Right atrium auricular region (tissue), 2 donors: ENCODE measurements at regions not wholly inside any gene's neighbourhood (a gene's known extent, or its start where the extent isn't known, plus 50 kb on each side); places are given as distances from the start of the nearest gene placed in this dataset.

Source experiments
- DNase-seq: peaks from one replicate; pipeline ENCODE4 v3.0.0-alpha.2; 2019; ENCODE audit warnings: low spot score
- H3K27ac ChIP-seq, 2 donors: fragments of 200-600 bp; sonication (generic); 1 replicate in 1 of 2; 2 replicates in 1 of 2; pipeline ENCODE4 v1.5.1; 2016 to 2019
- H3K27me3 ChIP-seq, 2 donors: fragments of 200-600 bp; sonication (generic); one replicate each; pipeline versions ENCODE4 v1.5.1 to v1.6.0; 2017 to 2019
- H3K36me3 ChIP-seq: fragments of 200-600 bp; sonication (generic); one replicate; pipeline ENCODE4 v1.5.1; 2016
- H3K4me1 ChIP-seq, 2 donors: fragments of 200-600 bp; sonication (generic); one replicate each; pipeline versions ENCODE4 v1.5.1 to v1.6.0; 2017 to 2019
- H3K4me3 ChIP-seq, 2 donors: fragments of 200-600 bp; sonication (generic); 1 replicate in 1 of 2; 2 replicates in 1 of 2; pipeline ENCODE4 v1.5.1; 2017 to 2019; ENCODE audit warnings: mild to moderate bottlenecking in 1 of 2, moderate library complexity in 1 of 2
- H3K9me3 ChIP-seq, 2 donors: fragments of 200-600 bp; sonication (generic); one replicate each; pipeline ENCODE4 v1.5.1; 2019
- CTCF ChIP-seq, 2 donors: fragments of 200-600 bp; sonication (generic); IDR thresholded peaks; one replicate each; pipeline ENCODE4 v1.5.1; 2019; ENCODE audit warnings: antibody characterized with exemption in 2 of 2

DNA sequence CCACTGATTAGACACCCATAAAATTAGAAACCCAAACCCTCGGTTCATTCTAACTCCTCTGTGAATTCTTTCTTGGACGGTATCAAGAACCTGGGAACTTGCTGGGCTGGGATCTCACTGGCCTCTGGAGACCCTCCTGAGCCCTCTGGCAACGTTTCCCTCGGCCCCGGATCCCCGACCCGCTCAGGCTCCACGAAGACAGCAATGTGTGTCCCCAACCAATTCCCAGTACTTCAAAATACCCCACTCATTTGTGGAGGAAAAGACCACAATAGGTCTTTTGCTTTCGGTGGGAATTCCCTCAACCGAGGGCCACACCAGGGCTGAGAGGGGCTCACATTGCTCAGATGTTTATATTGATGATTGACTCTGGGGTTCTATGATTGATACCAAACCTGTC, 117.9 kb upstream of the PRR20G start:
- H3K4me3 ChIP-seq: no peak overlapping the region

GRCh38 chr3:127405010-127405598, 117.3 kb upstream of the PRR20G start:
- TF ChIP-seq CTCF (IDR thresholded peaks at IDR 0.05): no peak
- no peak overlapping the region for H3K4me3 ChIP-seq
- DNase-seq: no peak
- no peaks in the 10 kb centered on the region for H3K36me3 ChIP-seq
- no peaks in the 10 kb centered on the region for H3K4me1 ChIP-seq
- H3K9me3 ChIP-seq: no peaks in the 10 kb centered on the region
- H3K27ac ChIP-seq: no peak overlapping the region
- no peaks in the 10 kb centered on the region for H3K27me3 ChIP-seq

More for the DNA sequence above, 117.9 kb upstream of the PRR20G start:
- Histone ChIP-seq H3K27ac (no peak overlapping the region), H3K36me3 (no peaks in the 10 kb centered on the region), H3K9me3 (no peaks in the 10 kb centered on the region), H3K4me1 (no peaks in the 10 kb centered on the region), H3K27me3 (no peaks in the 10 kb centered on the region)
- no peak for TF ChIP-seq CTCF (IDR thresholded peaks at IDR 0.05)
- no peak for DNase-seq

DNA sequence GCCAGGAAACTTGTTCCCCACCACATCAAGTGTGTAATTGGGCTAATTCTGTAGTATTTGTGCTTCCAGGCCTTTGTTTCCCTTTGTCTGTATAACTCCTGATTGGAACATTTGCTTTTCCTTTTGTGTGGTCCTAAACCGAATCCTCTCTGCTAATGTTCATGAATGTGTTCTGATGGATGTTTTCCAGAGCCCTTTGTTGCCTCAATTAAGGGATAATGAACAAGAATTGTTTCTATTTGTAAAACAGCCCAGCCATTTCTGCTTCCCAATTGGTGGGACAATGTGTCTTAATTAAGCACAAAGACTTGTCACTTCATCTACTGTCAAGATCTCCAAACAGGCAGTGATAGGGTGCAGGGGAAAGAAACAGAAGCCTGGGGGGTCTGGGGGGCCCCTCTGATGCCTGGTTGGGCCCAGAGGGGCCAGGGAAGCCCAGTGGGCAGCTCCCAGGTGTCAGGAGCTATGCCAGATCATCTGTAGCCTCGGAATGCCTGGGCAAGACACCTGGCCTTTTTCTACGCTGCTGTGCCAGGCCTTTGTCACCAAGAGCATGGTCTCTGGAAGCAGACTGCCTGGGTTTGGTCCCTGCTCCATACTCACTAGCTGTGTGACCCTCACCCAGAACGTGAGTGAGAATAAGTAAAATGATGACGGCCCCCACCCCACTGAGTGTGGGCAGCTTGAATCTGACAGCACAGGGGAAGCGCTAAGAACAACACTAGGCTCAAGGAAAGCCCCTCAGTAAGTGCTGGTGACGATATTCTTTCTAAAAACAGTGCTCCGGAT, 116.6 kb upstream of the PRR20G start:
- Histone ChIP-seq H3K36me3 (no peaks in the 10 kb centered on the region), H3K27me3 (no peaks in the 10 kb centered on the region), H3K4me1 (no peaks in the 10 kb centered on the region), H3K9me3 (no peaks in the 10 kb centered on the region), H3K4me3 (no peak overlapping the region), H3K27ac (no peak overlapping the region)
- DNase-seq: no peak
- TF ChIP-seq CTCF (IDR thresholded peaks at IDR 0.05): no peak

GRCh38 chr3:127403795-127404194, 115.9 kb upstream of the PRR20G start:
- no peak for DNase-seq
- no peaks in the 10 kb centered on the region for H3K9me3 ChIP-seq
- H3K4me1 ChIP-seq: no peaks in the 10 kb centered on the region
- no peak for TF ChIP-seq CTCF (IDR thresholded peaks at IDR 0.05)
- no peaks in the 10 kb centered on the region for H3K27me3 ChIP-seq
- H3K4me3 ChIP-seq: no peak overlapping the region
- no peak overlapping the region for H3K27ac ChIP-seq
- H3K36me3 ChIP-seq: no peaks in the 10 kb centered on the region

DNA sequence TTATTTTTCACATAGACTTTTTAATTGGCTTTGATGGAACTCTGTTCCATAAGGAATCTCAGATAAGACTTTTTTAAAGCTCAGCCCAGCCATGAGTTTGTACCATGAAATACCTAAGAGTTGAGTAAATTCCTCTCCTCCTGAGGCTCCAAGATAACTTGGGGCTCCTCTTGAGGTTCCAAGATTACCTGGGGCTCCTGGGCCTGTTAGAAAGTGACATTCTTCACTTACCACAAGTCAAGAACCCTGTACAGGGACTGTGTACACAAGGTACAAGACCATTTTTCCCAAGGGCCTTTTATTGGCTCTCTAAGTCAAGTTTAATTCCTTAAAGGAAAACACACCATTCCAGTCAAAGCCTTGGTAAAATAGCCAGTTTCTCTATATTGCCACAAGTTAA, 111.3 kb upstream of the PRR20G start:
- no peaks in the 10 kb centered on the region for H3K4me1 ChIP-seq

More for the DNA sequence above, 111.3 kb upstream of the PRR20G start:
- H3K27ac ChIP-seq: no peak overlapping the region
- H3K4me3 ChIP-seq: no peak overlapping the region
- no peaks in the 10 kb centered on the region for H3K9me3 ChIP-seq
- no peak for DNase-seq
- H3K36me3 ChIP-seq: no peaks in the 10 kb centered on the region
- H3K27me3 ChIP-seq: no peaks in the 10 kb centered on the region
- no peak for TF ChIP-seq CTCF (IDR thresholded peaks at IDR 0.05)
